Kidney (tissue), 13 donors: ENCODE measurements at regions not wholly inside any gene's neighbourhood (a gene's known extent, or its start where the extent isn't known, plus 50 kb on each side); places are given as distances from the start of the nearest gene placed in this dataset.

ENCODE experiments used
- DNase-seq, 5 donors: peaks; one replicate each; pipeline ENCODE4 v3.0.0-alpha.2; 2013 to 2020
- FAIRE-seq: peaks from 2 replicates; lab custom pipeline; 2012; peaks lifted over from hg19 to GRCh38; lab: Jason Lieb, UNC
- H3K27ac ChIP-seq, 2 donors: one replicate each; pipeline ENCODE4 v1.7.0; 2013; ENCODE audit warnings: low read depth in 2 of 2, low read length in 2 of 2, inconsistent platforms in 1 of 2
- H3K27me3 ChIP-seq: one replicate; pipeline ENCODE4 v1.7.1; 2013; ENCODE audit warnings: low read length, inconsistent platforms; ENCODE audit not compliant: control insufficient read depth, insufficient read depth
- H3K36me3 ChIP-seq, 3 donors: one replicate each; pipeline versions ENCODE4 v1.7.0 to v1.7.1; 2013; ENCODE audit warnings: low read length in 3 of 3, control low read depth in 1 of 3, inconsistent platforms in 1 of 3; ENCODE audit not compliant: insufficient read depth in 3 of 3, control insufficient read depth in 2 of 3
- H3K4me1 ChIP-seq, 3 donors: one replicate each; pipeline versions ENCODE4 v1.7.0 to v1.7.1; 2013; ENCODE audit warnings: low read length in 3 of 3, inconsistent platforms in 1 of 3, low read depth in 1 of 3; ENCODE audit not compliant: control insufficient read depth in 2 of 3, insufficient read depth in 2 of 3
- H3K4me3 ChIP-seq, 3 donors: one replicate each; pipeline versions ENCODE4 v1.7.0 to v1.8.1; 2013; ENCODE audit warnings: low read length in 3 of 3, control low read depth in 1 of 3, inconsistent platforms in 1 of 3
- H3K9ac ChIP-seq, 3 donors: one replicate each; pipeline versions ENCODE4 v1.7.0 to v1.7.1; 2013; ENCODE audit warnings: low read length in 3 of 3, control low read depth in 1 of 3, inconsistent platforms in 1 of 3
- H3K9me3 ChIP-seq, 3 donors: one replicate each; pipeline versions ENCODE4 v1.7.0 to v1.7.1; 2013; ENCODE audit warnings: low read length in 3 of 3, control low read depth in 1 of 3, inconsistent platforms in 1 of 3; ENCODE audit not compliant: control insufficient read depth in 2 of 3, insufficient read depth in 1 of 3
- CTCF ChIP-seq: IDR thresholded peaks from 3 replicates; pipeline ENCODE4 v1.5.1; 2012; ENCODE audit warnings: mild to moderate bottlenecking, moderate library complexity, borderline replicate concordance; ENCODE audit not compliant: insufficient read depth; ENCODE audit errors: extremely low read depth
- intact Hi-C: fragments of 100-400 bp; cut with DNase I; formaldehyde crosslinking; loops from one replicate; pipeline ENCODE4 v1.11.1; 2022
- donor health status: control.
- donor health status: control.
- donor health status: control.
- donor health status: control.
- donor health status: control.
- donor health status: DM: yes; HTN: yes; CAD: no.
- donor health status: Normal renal cell carcinoma (clear cell type).

GRCh38 chr2:9690252-9690651 is 59.5 kb upstream of the YWHAQ start:
- H3K36me3 ChIP-seq, result no peaks in the 10 kb centered on the region
- H3K27ac ChIP-seq, result no peak overlapping the region
- DNase-seq (no peak), FAIRE-seq (no peak)
- TF ChIP-seq CTCF, result no peak
- H3K27me3 ChIP-seq, result no peaks in the 10 kb centered on the region
- no peak overlapping the region for H3K4me3 ChIP-seq
- intact Hi-C loops, result no loop called here
- H3K9ac ChIP-seq, result no peak overlapping the region
- H3K9me3 ChIP-seq, result no peaks in the 10 kb centered on the region
- no peaks in the 10 kb centered on the region for H3K4me1 ChIP-seq

- H3K9ac ChIP-seq, result no peak overlapping the region
- intact Hi-C loops, result no loop called here
- peaks cover 0 to 2% (median 0%) of the 10 kb centered on the region in 3 donors for H3K4me1 ChIP-seq
- DNase-seq, result no peak
- no peak for FAIRE-seq
- no peaks in the 10 kb centered on the region for H3K36me3 ChIP-seq
- H3K4me3 ChIP-seq, result no peak overlapping the region
- H3K27ac ChIP-seq, result no peak overlapping the region
- H3K9me3 ChIP-seq, result no peaks in the 10 kb centered on the region
- no peaks in the 10 kb centered on the region for H3K27me3 ChIP-seq
- TF ChIP-seq CTCF, result no peak
Observed at GRCh38 chr2:9690716-9691498, 60.1 kb upstream of the YWHAQ start.

- Histone ChIP-seq H3K27ac (no peak overlapping the region), H3K4me1 (peaks cover 0 to 2% (median 0%) of the 10 kb centered on the region in 3 donors), H3K4me3 (no peak overlapping the region), H3K36me3 (no peaks in the 10 kb centered on the region), H3K27me3 (no peaks in the 10 kb centered on the region), H3K9ac (no peak overlapping the region), H3K9me3 (no peaks in the 10 kb centered on the region)
- intact Hi-C loops, result no loop called here
- TF ChIP-seq CTCF, result no peak
- FAIRE-seq, result no peak
- peak in 1 of 5 donors; percentile 41 for DNase-seq
Observed at GRCh38 chr2:9692456-9693195, 61.8 kb upstream of the YWHAQ start.
